ENCODE measurements at regions not wholly inside any gene's neighbourhood (a gene's known extent, or its start where the extent isn't known, plus 50 kb on each side); places are given as distances from the start of the nearest gene placed in this dataset.

- TF ChIP-seq ZFP3 (CRISPR knock-in tag; IDR thresholded peaks at IDR 0.05), result no peak
- TF ChIP-seq RARB (CRISPR knock-in tag; IDR thresholded peaks at IDR 0.05), result no peak
- no peak for TF ChIP-seq POU6F1 (CRISPR knock-in tag; IDR thresholded peaks at IDR 0.05; ENCODE audit: borderline replicate concordance, low read depth)
- TF ChIP-seq ZNF70 (CRISPR knock-in tag; IDR thresholded peaks at IDR 0.05), result no peak
- TF ChIP-seq TCF4 (CRISPR knock-in tag; IDR thresholded peaks at IDR 0.05; ENCODE audit: borderline replicate concordance), result no peak
- no peak for TF ChIP-seq ZNF565 (CRISPR knock-in tag; conservative IDR thresholded peaks at IDR 0.05; ENCODE audit: low read depth)
- no peak for TF ChIP-seq ARNTL (CRISPR knock-in tag; IDR thresholded peaks at IDR 0.05; ENCODE audit: borderline replicate concordance, low read depth)
- TF ChIP-seq CREB5 (CRISPR knock-in tag; IDR thresholded peaks at IDR 0.05; ENCODE audit: low read depth), result no peak
- TF ChIP-seq TSHZ2 (CRISPR knock-in tag; IDR thresholded peaks at IDR 0.05), result no peak
- TF ChIP-seq PPARA (CRISPR knock-in tag; IDR thresholded peaks at IDR 0.05; ENCODE audit: borderline replicate concordance), result no peak
- no peak for TF ChIP-seq CSDC2 (CRISPR knock-in tag; IDR thresholded peaks at IDR 0.05)
- no peak for TF ChIP-seq ZNF8 (CRISPR knock-in tag; IDR thresholded peaks at IDR 0.05)
- ATAC-seq, result no peak
Observed at GRCh38 chr15:55056500-55056899, 140.2 kb downstream of the RSL24D1 start.

GRCh38 chr15:55044162-55044561, 152.6 kb downstream of the RSL24D1 start:
- no peak for ATAC-seq
- TF ChIP-seq RARB (CRISPR knock-in tag; IDR thresholded peaks at IDR 0.05) (no peak), TSHZ2 (CRISPR knock-in tag; IDR thresholded peaks at IDR 0.05) (no peak), PPARA (CRISPR knock-in tag; IDR thresholded peaks at IDR 0.05; ENCODE audit: borderline replicate concordance) (no peak), OSR1 (CRISPR knock-in tag; IDR thresholded peaks at IDR 0.05) (no peak), GLIS3 (CRISPR knock-in tag; IDR thresholded peaks at IDR 0.05) (no peak), CSRNP3 (CRISPR knock-in tag; IDR thresholded peaks at IDR 0.05) (no peak), POU6F1 (CRISPR knock-in tag; IDR thresholded peaks at IDR 0.05; ENCODE audit: borderline replicate concordance, low read depth) (no peak), ZC3H10 (CRISPR knock-in tag; IDR thresholded peaks at IDR 0.05) (no peak), TCF4 (CRISPR knock-in tag; IDR thresholded peaks at IDR 0.05; ENCODE audit: borderline replicate concordance) (no peak), BACH2 (CRISPR knock-in tag; IDR thresholded peaks at IDR 0.05; ENCODE audit: borderline replicate concordance) (no peak), ARNTL (CRISPR knock-in tag; IDR thresholded peaks at IDR 0.05; ENCODE audit: borderline replicate concordance, low read depth) (no peak), ISL1 (CRISPR knock-in tag; IDR thresholded peaks at IDR 0.05) (no peak), ZNF8 (CRISPR knock-in tag; IDR thresholded peaks at IDR 0.05) (no peak), ZNF70 (CRISPR knock-in tag; IDR thresholded peaks at IDR 0.05) (no peak), CSDC2 (CRISPR knock-in tag; IDR thresholded peaks at IDR 0.05) (no peak)

Data from SK-N-SH treated with all-trans-retinoic acid at 6 μM for 48 hours (cell line).